Astrocyte of the hippocampus (primary cell): ENCODE measurements at regions not wholly inside any gene's neighbourhood (a gene's known extent, or its start where the extent isn't known, plus 50 kb on each side); places are given as distances from the start of the nearest gene placed in this dataset.
A peak's percentile ranks its signal among the peaks of the same experiment; 100 is the strongest.
"Not testable (repeated sequence)": the region's sequence is repeated elsewhere in the genome, so short reads cannot be mapped to it uniquely, and the experiment has no call there.

ENCODE experiments used
- DNase-seq: peaks from one replicate; pipeline ENCODE4 v3.0.0; 2011; ENCODE audit warnings: low read depth, low spot score

DNA sequence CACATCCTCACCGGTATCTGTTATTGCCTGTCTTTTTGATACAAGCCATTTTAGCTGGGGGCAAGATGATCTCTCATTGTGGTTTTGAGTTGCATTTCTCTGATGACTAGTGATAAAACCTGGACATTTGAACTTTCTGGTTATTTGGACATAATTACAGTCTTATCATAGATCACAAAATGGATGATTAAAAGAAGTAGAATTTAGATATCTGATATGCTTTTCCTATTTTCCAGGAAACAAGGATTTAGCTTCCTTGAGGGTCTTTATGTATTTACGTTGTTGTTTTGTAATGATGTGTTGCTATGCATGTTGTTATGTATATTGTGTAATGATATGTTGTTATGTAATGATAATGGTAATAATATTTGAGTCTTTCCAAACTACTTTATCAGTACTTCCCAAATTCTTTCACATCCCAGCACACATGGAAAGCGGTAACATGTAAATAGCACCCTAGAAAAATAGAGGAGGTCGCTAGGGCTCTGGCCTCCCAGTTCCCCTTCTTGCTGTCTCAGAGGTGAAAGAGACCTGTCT is 53.8 kb downstream of the GJD2 start:
- no peak for DNase-seq

DNA sequence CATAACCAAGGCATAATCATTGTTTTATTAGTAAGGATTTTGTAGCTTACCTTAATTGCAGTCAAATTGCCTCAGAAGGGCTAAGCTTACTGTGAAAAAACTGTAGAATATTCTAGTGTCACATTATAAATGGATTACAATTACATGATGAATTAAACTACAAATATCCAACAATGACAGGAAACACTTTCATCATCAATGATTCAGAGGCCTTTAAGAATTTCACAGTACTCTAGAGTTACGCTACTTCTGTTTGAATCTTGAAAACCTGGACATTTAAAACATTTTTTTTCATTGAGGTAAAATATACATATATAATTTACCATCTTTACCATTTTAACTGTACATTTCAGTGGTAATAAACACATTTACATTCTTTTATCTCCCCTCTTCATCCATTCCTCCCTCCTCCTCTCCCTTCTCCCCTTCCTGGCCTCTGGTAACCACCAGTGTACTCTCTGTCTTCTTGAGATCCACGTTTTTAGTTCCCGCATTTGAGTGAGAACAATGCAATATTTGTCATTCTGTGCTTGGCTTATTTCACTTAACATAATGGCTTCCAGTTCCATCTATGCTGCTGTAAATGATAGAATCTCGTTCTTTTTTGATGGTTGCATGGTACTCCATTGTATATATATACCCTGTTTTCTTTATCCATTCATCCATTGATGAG is 54.7 kb downstream of the GJD2 start:
- DNase-seq = no peak

- no peak for DNase-seq
These were observed 58.3 kb downstream of the GJD2 start for GRCh38 chr15:34696506-34696905.

DNA sequence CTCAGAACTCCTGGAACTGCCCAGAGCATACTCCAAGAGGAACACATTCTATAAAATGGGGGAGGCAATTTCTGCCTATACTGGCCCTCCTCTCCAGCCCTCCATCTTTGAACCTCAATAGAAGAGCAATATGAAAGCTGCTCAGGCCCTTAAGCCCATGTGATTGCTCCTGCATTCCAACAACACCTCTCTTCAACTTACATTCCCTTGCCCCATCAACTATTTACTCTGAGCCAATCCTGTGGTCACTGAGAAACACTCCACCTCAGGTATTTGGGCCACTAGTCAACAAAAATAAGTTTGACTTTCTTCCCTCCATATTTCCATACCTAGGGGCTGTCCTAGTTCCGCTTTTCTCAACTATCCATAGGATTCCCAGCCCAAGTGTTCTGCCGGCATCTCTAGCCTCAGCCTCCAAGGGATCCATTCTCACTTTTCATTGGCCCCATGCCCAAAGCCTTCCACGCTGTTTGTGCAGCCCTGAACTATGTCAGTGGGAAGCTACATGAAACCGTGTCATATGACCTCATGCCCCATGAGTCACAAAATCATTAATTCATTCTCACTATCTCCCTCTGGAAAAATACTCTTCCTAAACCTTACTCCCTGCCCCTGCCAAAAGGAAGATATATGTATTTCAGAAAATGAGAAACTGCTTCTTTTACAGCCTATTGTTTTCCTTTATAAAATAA is 61.6 kb downstream of the GJD2 start:
- DNase-seq = peak; percentile 59

DNA sequence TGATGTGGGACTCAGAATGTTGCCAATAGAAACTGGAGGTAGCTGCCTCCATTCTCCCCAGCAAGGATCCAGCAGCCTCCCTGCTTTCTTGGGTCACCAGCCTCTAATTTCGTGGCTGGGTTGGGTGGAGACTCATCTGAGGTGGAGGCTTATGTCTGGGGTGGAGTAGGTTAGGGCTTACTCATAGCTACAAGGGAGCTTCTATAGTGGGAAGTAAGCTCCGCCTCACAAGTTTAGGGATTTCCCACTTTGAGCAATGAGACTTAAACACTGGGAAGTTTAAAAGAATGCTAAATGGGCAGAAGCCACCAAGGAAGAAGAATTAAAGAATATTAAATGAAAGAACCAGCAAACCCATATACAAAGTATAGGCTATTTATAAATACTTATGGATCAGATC is 63.8 kb downstream of the GJD2 start:
- DNase-seq = no peak

- DNase-seq = no peak
These were observed 66.1 kb downstream of the GJD2 start for GRCh38 chr15:34688699-34689098.

- DNase-seq = no peak
These were observed 70.4 kb downstream of the GJD2 start for GRCh38 chr15:34684351-34684750.

DNA sequence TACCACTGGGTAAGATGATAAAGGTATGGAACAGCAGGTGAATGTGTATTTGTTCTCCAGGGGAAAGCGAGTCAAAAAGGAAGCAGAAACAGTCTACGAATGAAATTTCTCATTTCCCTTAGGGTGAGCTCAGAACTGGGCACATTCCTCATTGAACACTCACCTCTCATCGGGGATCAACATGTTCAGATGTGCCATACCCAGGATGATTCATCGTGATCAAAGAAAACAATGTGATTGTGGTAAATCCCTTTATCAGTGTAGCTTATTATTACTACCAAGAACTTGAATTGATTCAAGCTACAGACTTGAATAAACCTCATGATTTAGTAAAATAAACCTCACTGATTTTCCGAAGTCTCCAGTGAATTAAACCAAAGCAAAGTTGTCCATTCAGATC is 72.1 kb downstream of the GJD2 start:
- DNase-seq = peak; percentile 34

GRCh38 chr15:34679291-34679690 is 75.5 kb downstream of the GJD2 start:
- DNase-seq = no peak

DNA sequence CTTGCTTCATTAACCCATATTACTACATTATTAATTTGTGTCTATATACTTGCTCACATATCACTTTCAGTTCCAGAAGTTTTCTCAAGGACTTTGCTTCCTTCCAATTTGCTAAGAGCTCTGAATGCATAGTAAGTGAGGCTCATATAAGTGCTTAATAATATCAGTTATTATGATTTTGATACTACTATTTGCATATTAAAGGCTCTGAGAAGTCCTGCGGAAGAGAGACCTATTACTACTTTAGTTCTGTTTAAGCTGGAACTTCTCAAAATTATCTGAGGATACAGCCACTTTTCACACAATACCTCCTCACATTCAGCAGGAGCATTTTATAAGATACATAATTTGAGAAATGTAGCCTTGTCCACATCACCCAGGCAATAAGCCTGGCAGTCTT is 81.6 kb downstream of the GJD2 start:
- DNase-seq = no peak

DNA sequence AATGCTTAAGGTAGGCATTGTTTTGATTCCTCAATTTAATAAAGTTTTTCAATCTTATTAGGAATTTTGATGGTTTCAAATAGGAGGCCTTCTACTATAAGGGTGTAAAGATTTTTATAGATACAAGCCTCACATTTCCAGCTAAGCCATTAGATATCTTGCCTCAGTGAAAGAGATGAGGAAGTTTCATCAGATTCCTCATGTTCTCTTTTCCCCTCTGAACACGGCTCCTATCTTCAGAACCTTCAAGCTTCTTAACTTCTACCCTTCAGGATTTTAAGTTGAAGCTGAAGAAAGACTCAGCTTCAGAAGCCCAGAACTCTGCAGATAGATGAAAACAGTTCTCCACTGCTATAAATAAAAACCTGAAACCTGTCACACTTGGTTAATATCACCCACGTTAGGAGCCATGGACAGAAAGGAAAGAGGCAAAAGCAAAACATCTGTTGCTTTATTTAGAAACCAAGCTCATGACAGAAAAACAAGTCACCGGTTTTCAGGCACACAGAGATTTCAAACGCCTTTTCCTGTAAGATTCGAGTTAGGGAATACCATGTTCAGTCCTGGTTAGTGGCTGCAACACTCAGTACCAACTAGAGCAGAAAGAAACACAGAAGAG is 82.2 kb upstream of the GOLGA8B start:
- DNase-seq = no peak

GRCh38 chr15:34664418-34664817 is 81.0 kb upstream of the GOLGA8B start:
- no peak for DNase-seq

DNA sequence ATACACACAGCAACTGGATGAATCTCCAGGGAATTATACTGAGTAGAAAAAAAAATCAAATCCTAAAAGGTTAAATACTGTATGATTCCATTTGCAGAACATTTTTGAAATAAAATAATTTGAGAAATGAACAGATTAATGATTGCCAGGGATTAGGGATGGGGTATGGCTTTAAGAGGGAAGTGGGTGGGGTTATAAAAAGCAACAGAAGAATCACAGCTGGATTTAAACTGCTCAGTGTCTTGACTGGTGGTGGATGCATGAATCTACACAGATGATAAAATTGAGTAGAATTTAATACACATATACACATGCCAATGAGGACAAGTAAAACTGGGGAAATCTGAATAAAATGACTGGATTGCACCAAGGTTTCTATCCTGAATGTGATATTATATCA is 79.7 kb upstream of the GOLGA8B start:
- DNase-seq = no peak

DNA sequence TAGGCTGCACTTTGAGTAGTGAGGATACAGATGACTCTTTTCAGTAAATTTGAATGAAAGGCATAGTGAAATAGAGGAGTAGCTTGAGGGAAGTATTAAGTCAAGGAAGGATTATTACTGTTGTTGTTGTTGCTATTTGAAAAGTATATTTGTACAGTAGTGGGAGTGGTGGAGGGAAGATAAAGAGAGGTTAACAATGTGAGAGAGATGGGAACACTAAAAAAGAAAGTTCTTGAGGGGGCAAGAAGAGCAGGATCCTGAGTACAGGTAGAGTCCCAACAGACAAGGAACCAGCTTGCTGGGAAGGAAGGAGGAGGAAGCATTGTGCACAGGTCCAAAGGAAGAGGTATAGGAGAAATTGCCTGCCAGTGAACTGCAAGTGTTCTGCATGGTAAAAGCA is 75.6 kb upstream of the GOLGA8B start:
- no peak for DNase-seq

DNA sequence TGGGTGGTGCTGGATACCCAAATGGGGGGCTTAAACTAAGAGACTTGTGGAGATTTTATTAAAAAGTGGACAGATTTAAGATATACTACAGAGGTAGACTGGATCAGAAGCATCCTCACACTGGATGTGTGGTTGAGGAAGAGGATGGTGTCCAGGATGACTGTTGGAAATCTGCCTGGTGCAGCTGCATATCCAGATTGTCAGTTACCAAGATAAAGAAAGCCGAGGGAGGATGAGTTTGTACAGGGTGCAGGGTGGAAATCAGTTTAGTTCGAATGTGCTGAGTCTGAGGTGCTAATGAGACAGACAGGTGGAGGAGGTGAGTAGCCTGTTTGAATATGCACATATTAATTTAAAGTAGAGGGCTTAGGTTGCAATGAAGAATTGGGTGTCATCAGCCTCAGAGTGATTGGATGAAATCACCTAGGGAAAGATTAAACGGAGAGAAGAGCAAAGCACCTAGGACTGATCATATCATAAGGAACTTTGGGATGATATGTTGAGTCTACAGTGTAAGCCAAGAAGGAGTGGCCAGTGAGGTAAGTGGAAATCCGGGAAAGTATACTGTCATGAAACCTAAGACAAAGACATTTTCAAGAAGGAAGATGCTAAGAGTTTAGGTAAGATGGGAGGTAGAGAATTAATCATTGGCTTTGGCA is 74.1 kb upstream of the GOLGA8B start:
- DNase-seq = no peak

GRCh38 chr15:34656005-34656796 is 72.8 kb upstream of the GOLGA8B start:
- DNase-seq = no peak

DNA sequence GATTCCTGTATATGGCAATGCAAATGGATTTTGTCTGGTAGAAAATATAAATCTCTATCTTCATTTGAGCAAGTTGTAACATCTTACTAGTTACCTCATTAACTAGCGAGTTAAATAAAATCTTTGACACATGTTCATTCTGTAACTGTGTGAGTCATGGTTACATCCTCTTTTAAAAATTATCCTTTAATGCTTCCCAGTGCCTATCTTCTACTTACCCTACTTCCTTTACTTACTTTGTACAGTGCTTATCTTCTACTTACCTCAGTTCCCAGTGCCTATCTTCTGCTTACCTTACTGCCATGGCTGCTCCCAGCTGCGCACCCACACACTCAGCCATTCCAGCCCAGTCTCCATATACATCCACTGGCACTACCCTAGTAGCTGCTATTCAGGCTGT is 71.9 kb upstream of the GOLGA8B start:
- no peak for DNase-seq

DNA sequence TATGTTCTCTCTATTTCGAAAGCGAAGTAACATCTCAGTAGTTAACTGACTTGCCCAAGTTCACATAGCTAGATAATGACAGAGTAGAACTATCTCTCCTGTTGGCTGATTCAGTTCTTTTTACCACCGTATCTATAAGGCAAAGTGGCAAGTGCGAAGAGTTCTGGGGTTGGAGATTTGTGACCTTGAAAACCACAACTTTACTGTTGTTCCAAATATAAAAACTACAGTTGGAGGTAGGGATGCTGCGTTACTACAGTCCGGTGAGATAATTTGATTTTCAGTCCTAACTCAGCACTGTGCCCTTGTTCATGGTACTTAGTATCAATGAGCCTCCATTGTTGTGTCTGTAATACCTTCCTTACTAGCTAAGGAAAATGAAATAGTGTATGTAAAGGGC is 71.2 kb upstream of the GOLGA8B start:
- DNase-seq = no peak

- DNase-seq = no peak
These were observed 70.5 kb upstream of the GOLGA8B start for GRCh38 chr15:34653992-34654391.

GRCh38 chr15:34653326-34653725 is 69.9 kb upstream of the GOLGA8B start:
- not testable (repeated sequence) for DNase-seq

DNA sequence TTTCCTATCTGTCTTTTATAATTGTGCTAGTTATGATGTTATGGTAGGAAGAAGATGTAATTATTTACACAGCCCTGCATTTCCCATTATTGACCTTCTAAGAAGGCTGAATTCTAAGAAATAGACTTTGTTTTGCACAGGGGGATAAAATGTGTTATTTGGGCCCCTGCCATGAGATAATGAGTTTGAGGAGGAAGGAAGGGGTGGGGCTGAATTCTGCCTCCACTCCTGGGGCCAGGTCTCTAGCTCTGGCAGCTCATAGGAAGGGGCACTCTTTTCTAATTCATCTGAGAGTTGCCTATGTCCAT is 69.2 kb upstream of the GOLGA8B start:
- DNase-seq = no peak
